Right forelimb (tissue), 1 donor: ENCODE measurements at regions not wholly inside any gene's neighbourhood (a gene's known extent, or its start where the extent isn't known, plus 50 kb on each side); places are given as distances from the start of the nearest gene placed in this dataset.
"Not testable (repeated sequence)": the region's sequence is repeated elsewhere in the genome, so short reads cannot be mapped to it uniquely, and the experiment has no call there.

Source experiments
- DNase-seq: peaks from one replicate; pipeline ENCODE4 v3.0.0-alpha.2; 2018

- no peak for DNase-seq
Measured at GRCh38 chr4:72938516-72938915, 131.0 kb downstream of the COX18 start.

DNA sequence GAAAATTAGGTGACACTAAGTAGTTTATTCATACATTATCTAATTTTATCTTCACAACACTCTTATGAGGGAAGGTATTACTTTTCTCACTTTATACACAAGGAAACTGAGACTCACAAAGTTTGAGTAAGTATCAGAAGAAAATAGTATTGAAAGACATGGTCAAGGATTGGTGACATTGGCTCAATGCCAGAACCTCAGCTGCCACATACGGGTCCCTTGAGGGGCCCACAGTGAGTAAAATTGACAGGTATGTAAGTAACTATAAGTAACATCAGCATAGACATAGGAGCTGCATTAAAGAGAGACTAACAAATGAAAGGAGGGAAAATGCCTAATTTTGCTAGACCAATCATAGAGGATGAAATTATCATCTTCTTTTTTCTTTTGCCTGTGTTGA is 134.1 kb downstream of the COX18 start:
- DNase-seq, result no peak

DNA sequence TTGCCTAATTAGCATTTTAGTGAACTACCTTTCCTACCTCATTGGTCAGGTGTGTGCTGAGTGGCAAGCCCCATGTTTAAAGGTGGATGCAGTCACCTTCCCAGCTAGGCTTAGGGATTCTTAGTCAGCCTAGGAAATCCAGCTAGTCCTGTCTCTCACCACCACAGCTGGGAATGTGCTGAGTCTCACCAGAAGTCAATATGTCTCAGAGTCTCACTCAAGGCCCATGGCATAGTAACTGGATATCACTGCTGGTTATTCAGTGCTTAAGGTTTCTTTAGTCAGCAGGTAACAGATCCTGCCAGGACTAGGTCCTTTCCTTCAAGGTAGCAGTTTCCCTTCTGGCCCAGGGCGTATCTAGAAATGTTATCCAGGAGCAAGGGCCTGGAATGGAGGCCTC is 136.5 kb downstream of the COX18 start:
- no peak for DNase-seq

- no peak for DNase-seq
Measured at GRCh38 chr4:72931346-72931745, 138.2 kb downstream of the COX18 start.

GRCh38 chr4:72929596-72930274 is 139.8 kb downstream of the COX18 start:
- not testable (repeated sequence) for DNase-seq

GRCh38 chr4:72924814-72925213 is 144.7 kb downstream of the COX18 start:
- DNase-seq, result no peak

DNA sequence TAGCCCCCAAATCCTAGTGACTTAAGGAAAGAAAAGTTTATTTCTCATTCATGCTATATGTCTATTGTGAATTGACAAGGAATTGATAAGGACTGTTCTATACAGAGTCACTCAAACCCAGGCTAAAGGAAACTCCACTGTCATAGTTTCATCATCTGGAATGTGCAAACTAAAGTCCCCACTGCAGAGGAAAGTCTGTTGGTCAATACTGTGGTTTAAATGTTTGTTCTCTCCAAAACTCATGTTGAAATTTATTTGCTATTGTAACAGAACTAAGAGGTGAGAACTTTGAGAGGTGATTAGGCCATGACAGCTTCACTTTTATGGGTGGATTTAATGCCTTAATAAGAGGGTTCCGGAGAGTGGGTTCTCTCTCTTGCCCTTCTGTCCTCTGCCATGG is 149.6 kb downstream of the COX18 start:
- DNase-seq, result no peak

DNA sequence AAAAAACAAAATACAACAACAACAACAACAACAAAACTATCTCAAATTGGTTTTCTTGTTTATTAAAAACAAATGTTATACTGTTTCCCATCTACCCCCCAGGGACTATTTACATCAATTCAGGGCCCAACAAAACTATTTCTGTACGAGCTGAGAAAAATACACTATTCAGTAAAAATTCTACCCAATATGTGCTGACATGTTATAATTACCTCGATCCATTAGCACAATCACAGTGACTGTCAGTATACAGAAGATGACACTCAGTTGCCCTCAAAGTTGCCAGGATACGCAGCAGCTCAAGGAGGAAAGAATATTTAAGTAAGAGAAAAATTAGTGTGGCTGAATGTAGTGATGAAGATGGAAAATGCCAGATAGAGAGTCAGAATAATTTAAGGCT is 150.1 kb downstream of the COX18 start:
- DNase-seq, result no peak

DNA sequence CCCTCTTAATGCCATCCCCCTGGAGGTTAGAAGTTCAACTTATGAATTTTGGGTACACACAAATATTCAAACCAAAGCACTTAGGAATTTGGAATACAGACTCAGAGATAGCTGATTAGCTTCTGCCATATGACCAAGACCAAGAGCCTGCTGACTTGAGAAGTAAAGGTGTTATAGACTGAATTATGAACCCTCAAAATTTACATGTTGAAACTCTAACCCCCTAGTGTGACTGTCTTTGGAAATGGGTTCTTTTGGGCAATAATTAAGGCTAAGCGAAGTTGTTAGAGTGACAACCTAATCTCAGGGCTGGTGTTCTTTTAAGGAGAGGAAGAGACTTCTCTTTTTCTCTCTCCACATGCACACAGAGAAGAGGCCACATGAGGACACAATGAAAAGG is 151.2 kb downstream of the COX18 start:
- no peak for DNase-seq

GRCh38 chr4:72911316-72911715 is 158.2 kb downstream of the COX18 start:
- no peak for DNase-seq

- no peak for DNase-seq
Measured at GRCh38 chr4:72909461-72909860, 160.1 kb downstream of the COX18 start.

GRCh38 chr4:72902354-72902753 is 167.2 kb downstream of the COX18 start:
- DNase-seq, result no peak

GRCh38 chr4:72901553-72901952 is 168.0 kb downstream of the COX18 start:
- DNase-seq, result no peak

- no peak for DNase-seq
Measured at GRCh38 chr4:72900952-72901351, 168.6 kb downstream of the COX18 start.

DNA sequence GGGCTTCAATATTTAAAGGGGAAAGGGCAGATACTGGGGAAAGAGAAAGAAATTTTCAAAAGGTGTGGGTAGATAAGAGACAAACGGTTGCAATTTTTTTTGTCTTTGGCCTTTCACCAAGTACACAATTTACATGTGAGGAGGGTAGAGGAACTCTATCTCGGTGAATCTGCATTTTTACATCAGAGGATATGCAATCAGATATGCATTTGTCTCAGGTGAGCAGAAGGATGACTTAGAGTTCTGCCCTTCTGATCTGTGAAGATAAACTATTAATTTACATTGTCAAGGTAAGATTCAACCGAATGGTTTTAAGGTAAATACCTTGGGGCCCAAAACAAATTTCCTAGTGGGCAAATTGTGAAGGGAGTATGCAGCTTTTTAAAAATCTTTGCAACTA is 169.9 kb downstream of the COX18 start:
- DNase-seq, result no peak

GRCh38 chr4:72899214-72899613 is 170.3 kb downstream of the COX18 start:
- DNase-seq, result no peak

- no peak for DNase-seq
Measured at GRCh38 chr4:72896515-72896914, 173.0 kb downstream of the COX18 start.

DNA sequence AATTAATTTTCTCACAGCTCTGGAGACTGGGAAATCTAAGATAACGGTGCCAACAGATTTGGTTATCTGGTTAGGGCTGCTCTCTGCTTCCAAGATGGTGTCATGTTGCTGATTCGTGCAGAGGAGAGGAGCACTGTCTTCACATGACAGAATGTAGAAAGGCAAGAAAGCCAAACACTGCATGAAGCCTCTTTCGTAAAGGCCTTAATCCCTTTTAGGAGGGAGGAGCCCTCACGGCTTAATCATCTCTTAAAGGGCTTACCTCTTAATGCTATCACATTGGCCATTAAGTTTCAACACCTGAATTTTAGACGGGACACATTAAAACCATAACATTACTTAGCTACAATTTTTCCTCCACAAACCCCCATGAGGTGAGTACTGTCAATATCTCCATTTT is 174.1 kb downstream of the COX18 start:
- DNase-seq, result no peak

DNA sequence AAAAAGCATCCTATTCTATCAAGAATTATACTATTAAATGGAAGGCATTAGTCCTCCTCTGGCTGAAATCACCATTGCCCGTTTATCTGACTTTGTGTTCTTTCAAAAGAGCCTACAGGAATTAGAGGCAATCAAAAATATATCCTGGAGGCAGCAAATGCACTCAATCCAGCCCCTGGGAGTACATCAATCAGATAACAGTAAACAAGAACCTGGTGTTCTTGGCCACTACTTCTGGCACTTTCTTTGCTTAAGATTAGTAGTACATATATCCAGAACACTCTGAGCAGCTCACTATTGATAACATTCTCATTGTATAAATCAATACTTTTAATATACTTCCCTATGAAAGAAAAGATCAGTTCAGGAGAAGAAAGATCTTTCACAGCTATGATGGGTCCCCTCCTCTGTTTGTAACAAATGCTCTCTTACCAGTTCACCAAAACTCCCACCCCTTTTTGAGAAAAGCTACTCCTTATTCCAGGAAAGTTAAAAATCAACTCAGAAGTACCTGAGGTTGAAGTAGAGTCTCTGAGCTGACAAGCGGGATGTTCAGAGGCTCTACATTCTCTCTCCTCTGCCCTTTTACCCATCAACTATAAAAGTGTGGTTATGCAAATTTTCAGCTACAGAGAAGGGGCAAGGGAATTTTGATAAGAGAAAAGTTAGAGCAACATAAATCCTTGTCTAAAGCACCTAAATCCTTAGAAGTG is 176.0 kb downstream of the COX18 start:
- no peak for DNase-seq

- DNase-seq, result no peak
Measured at GRCh38 chr4:72888331-72888730, 181.2 kb downstream of the COX18 start.

GRCh38 chr4:72887152-72887551 is 182.4 kb downstream of the COX18 start:
- no peak for DNase-seq

DNA sequence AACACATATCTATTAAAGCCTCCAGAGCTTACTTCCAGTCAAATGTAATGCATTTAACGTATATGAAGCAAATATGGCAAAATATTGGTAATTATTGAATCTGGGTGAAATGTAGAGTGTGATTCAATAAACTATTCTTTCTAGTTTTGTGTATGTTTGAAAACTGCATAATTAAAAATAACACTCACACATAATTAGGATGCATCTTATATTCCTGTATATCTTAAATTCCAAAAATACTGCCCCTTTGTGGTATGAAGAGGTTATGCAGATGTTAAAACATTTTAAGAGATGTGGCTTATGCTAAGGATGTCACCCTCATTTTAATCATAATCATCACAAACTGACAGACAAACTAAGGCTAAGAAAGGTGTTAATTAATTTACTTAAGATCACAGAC is 182.9 kb downstream of the COX18 start:
- no peak for DNase-seq

- DNase-seq, result not testable (repeated sequence)
Measured at GRCh38 chr4:72884225-72884624, 185.3 kb downstream of the COX18 start.

DNA sequence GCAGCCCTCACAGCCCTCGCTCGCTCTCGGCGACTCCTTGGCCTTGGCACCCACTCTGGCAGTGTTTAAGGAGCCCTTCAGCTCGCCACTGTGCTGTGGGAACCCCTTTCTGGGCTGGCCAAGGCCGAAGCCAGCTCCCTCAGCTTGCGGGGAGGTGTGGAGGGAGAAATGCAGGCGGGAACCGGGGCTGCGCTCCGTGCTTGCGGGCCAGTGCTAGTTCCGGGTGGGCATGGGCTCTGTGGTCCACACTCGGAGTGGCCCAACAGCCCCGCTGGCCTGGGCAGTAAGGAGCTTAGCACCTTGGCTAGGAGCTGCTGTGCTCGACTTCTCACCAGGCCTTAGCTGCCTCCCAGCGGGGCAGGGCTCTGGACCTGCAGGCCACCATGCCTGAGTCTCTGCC is 192.6 kb downstream of the COX18 start:
- DNase-seq, result no peak

GRCh38 chr4:72875545-72875944 is 194.0 kb downstream of the COX18 start:
- no peak for DNase-seq
